A673 (cell line): ENCODE measurements at regions not wholly inside any gene's neighbourhood (a gene's known extent, or its start where the extent isn't known, plus 50 kb on each side); places are given as distances from the start of the nearest gene placed in this dataset.

Experiments
- BruUV-seq: library from RNA; stranded (reverse); fragments of 400-500 nt; replicated peaks from 2 replicates; lab custom pipeline; 2021; lab: Mats Ljungman, UMichigan
- CTCF ChIA-PET: fragments of 300-600 bp; sonication (Branson Sonifier 250); formaldehyde crosslinking; loops from one replicate; lab custom pipeline; 2022; ENCODE audit warnings: antibody characterized with exemption; lab: Charles Lee
- POLR2A ChIA-PET: fragments of 300-600 bp; sonication (Branson Sonifier 250); formaldehyde crosslinking; loops from one replicate; lab custom pipeline; 2022; ENCODE audit warnings: antibody characterized with exemption; ENCODE audit not compliant: low non-redundant PET; lab: Charles Lee
- DNase-seq: peaks from one replicate; pipeline ENCODE4 v3.0.0-alpha.2; 2015; ENCODE audit warnings: low spot score
- H3K27ac ChIP-seq: fragments of 200-600 bp; sonication (generic); 2 replicates; pipeline ENCODE4 v1.5.1; 2016; ENCODE audit warnings: mixed run types, low read depth, mild to moderate bottlenecking, mixed read lengths, antibody characterized with exemption, low read length; ENCODE audit not compliant: poor library complexity, severe bottlenecking
- H3K27me3 ChIP-seq: fragments of 200-600 bp; sonication (generic); replicated peaks from 2 replicates; pipeline ENCODE4 v1.6.1; 2017; ENCODE audit warnings: mixed run types, low read depth, mild to moderate bottlenecking, mixed read lengths, antibody characterized with exemption, low read length; ENCODE audit not compliant: insufficient read depth, poor library complexity
- H3K36me3 ChIP-seq: fragments of 200-600 bp; sonication (generic); 2 replicates; pipeline ENCODE4 v1.6.1; 2016; ENCODE audit warnings: mixed run types, mild to moderate bottlenecking, mixed read lengths, antibody characterized with exemption, low read length; ENCODE audit not compliant: insufficient read depth, poor library complexity, severe bottlenecking
- H3K4me1 ChIP-seq: fragments of 200-600 bp; sonication (generic); 2 replicates; pipeline ENCODE4 v1.6.1; 2017; ENCODE audit warnings: mixed run types, mild to moderate bottlenecking, mixed read lengths, antibody characterized with exemption, low read length; ENCODE audit not compliant: insufficient read depth, poor library complexity, severe bottlenecking
- H3K4me3 ChIP-seq: fragments of 200-600 bp; sonication (generic); 2 replicates; pipeline ENCODE4 v1.5.1; 2016; ENCODE audit warnings: low read depth, mixed run types, mild to moderate bottlenecking, mixed read lengths, low read length; ENCODE audit not compliant: poor library complexity, severe bottlenecking
- H3K9me3 ChIP-seq: fragments of 200-600 bp; sonication (generic); 2 replicates; pipeline ENCODE4 v1.6.1; 2016; ENCODE audit warnings: mixed run types, low read depth, mild to moderate bottlenecking, mixed read lengths, antibody characterized with exemption, low read length; ENCODE audit not compliant: poor library complexity, severe bottlenecking
- CTCF ChIP-seq: fragments of 300-800, 200-600 bp; sonication (generic); conservative IDR thresholded peaks from 2 replicates; pipeline ENCODE4 v1.5.1; 2017; ENCODE audit warnings: low read depth, mild to moderate bottlenecking, antibody characterized with exemption, low read length, moderate library complexity, mixed read lengths
- EZH2 ChIP-seq: fragments of 200-600 bp; sonication (generic); IDR thresholded peaks from 2 replicates; pipeline ENCODE4 v1.6.1; 2017; ENCODE audit warnings: borderline replicate concordance, low read depth, mild to moderate bottlenecking, mixed read lengths, antibody characterized with exemption, low read length; ENCODE audit not compliant: poor library complexity, severe bottlenecking
- intact Hi-C: fragments of 100-400 bp; cut with micrococcal nuclease; formaldehyde crosslinking; loops from one replicate; pipeline ENCODE4 v1.10.0; 2022; ENCODE audit not compliant: unreplicated experiment

DNA sequence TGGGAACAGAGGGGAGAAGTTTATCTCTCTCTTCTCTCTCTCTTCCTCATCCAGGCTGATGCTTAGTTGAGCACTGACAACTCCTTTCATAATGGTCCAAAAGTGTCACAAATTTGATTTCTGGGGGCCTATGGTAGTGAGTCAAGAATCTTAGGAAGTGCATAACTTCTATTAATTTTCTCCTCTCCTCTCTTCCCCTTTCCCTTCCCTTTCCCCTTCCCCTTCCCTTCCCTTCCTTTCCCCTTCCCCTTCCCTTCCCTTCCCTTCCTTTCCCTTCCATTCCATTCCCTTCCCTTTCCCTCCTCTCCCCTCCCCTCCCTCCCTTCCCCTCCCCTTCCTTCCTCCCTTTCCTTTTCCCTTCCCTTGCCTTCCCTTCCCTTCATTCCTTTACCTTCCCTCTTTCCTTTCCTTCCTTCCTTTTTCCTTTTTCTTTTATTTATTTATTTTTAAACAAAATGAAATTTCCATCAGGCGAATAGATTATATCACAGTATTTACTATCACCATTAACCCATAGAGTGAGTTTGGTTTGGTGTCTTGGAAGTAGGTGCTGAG lies 56.9 kb upstream of the JAG1 start:
- no peak overlapping the region for H3K27ac ChIP-seq
- BruUV-seq: no TSS peak
- intact Hi-C loops: no loop called here

DNA sequence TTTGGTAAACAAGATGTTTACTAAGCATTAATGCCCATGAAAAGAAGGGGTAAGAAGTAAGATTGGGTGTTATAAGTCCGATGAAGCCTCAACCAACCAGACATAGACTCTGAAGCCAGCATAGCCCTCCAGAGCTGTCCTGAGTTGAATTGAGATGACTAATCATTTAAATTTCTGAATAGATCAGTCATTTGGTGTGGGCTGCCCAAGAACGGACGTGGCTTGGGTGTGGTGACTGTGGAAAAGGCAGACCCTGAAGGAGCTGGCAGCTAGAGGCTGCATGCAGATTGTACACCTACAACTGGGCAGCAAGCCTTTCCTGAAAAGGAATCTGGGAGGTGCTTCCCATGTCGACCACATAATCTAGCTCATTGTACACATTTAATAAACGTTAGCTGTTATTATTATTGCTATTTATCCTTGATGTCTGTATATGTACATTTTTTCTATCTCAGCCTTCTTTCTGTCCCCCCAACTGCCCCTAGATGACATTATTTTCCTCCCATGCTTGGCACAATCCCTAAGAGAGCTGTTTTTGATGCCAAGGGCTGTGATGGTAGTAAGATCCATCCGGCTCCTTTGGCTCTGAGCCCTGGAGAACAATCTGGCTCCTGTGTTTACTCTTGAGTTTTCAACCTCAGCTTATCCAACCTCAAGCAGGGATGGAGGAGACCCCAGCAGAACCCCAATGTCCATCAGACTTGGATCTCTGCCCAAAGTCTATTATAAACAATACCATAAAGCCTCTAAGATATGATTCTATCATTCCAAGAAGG lies 57.6 kb upstream of the JAG1 start:
- Histone ChIP-seq H3K27ac (no peak overlapping the region), H3K36me3 (no peaks in the 10 kb centered on the region), H3K4me3 (no peak overlapping the region), H3K9me3 (no peaks in the 10 kb centered on the region), H3K4me1 (no peaks in the 10 kb centered on the region), H3K27me3 (no peaks in the 10 kb centered on the region)
- DNase-seq: no peak
- TF ChIP-seq CTCF (no peak), EZH2 (no peak)
- POLR2A ChIA-PET: no interaction called here
- CTCF ChIA-PET: no interaction called here
- intact Hi-C loops: no loop called here
- BruUV-seq: no TSS peak

More for the DNA sequence above, 56.9 kb upstream of the JAG1 start:
- no peaks in the 10 kb centered on the region for H3K36me3 ChIP-seq
- DNase-seq: no peak
- H3K4me1 ChIP-seq: no peaks in the 10 kb centered on the region
- H3K4me3 ChIP-seq: no peak overlapping the region
- CTCF ChIA-PET: no interaction called here
- no peaks in the 10 kb centered on the region for H3K27me3 ChIP-seq
- no peak for TF ChIP-seq CTCF
- H3K9me3 ChIP-seq: no peaks in the 10 kb centered on the region
- POLR2A ChIA-PET: no interaction called here

DNA sequence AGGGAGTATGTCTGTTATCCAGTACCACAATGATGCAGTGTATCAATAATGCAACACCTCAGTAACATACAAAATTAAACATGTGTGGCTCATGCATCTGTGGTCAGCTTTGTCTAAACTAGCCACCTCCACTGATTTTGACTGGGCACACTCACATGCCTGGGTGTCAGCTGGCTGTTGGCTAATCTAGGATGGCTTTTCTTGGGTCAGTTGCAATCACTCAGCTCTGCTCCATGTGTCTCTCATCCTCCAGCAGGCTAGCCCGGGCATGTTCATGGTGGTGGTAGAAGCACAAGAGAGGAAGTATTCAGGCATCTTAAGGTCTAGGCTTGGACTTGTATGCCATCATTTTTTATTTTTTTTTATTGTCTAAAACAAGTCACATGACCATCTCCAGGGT lies 59.3 kb upstream of the JAG1 start:
- no peak overlapping the region for H3K4me3 ChIP-seq
- BruUV-seq: no TSS peak
- intact Hi-C loops: no loop called here
- no peak for DNase-seq
- no peaks in the 10 kb centered on the region for H3K4me1 ChIP-seq
- TF ChIP-seq EZH2 (no peak), CTCF (no peak)
- H3K27ac ChIP-seq: no peak overlapping the region
- POLR2A ChIA-PET: no interaction called here
- no peaks in the 10 kb centered on the region for H3K27me3 ChIP-seq
- CTCF ChIA-PET: no interaction called here
- no peaks in the 10 kb centered on the region for H3K36me3 ChIP-seq
- no peaks in the 10 kb centered on the region for H3K9me3 ChIP-seq
